Prostate gland (tissue), 2 donors: ENCODE measurements at regions not wholly inside any gene's neighbourhood (a gene's known extent, or its start where the extent isn't known, plus 50 kb on each side); places are given as distances from the start of the nearest gene placed in this dataset.
A peak's percentile ranks its signal among the peaks of the same experiment; 100 is the strongest.

Experiments
- DNase-seq: peaks from one replicate; pipeline ENCODE4 v3.0.0-alpha.2; 2019; ENCODE audit warnings: low spot score
- H3K27ac ChIP-seq, 2 donors: fragments of 200-600 bp; sonication (generic); 2 replicates each; pipeline ENCODE4 v1.5.1; 2017 to 2019
- H3K27me3 ChIP-seq: fragments of 200-600 bp; sonication (generic); replicated peaks from 2 replicates; pipeline ENCODE4 v1.5.1; 2019; ENCODE audit not compliant: insufficient read depth
- H3K36me3 ChIP-seq, 2 donors: fragments of 200-600 bp; sonication (generic); 1 replicate in 1 of 2; 2 replicates in 1 of 2; pipeline versions ENCODE4 v1.5.1 to v1.8.1; 2017 to 2019
- H3K4me1 ChIP-seq: fragments of 200-600 bp; sonication (generic); replicated peaks from 2 replicates; pipeline ENCODE4 v1.5.1; 2019
- H3K4me3 ChIP-seq, 2 donors: fragments of 200-600 bp; sonication (generic); 2 replicates each; pipeline ENCODE4 v1.5.1; 2017 to 2019
- H3K9me3 ChIP-seq: fragments of 200-600 bp; sonication (generic); 2 replicates; pipeline ENCODE4 v1.5.1; 2017
- POLR2A ChIP-seq: fragments of 450-650 bp; IDR thresholded peaks from one replicate; pipeline ENCODE4 v1.6.1; 2016; ENCODE audit warnings: antibody characterized with exemption, mild to moderate bottlenecking
- POLR2AphosphoS5 ChIP-seq: sonication (generic); formaldehyde crosslinking; IDR thresholded peaks from one replicate; pipeline ENCODE4 v1.6.1; 2017; ENCODE audit warnings: antibody characterized with exemption
- WGBS: methylation state at CpG from one replicate; pipeline ENCODE4 v1.1.5; 2018; 5-methylcytosine and 5-hydroxymethylcytosine counted together
- intact Hi-C: fragments of 100-400 bp; cut with DNase I; formaldehyde crosslinking; loops from one replicate; pipeline ENCODE4 v1.14.2; 2022
- TF ChIP-seq, protein P1 (sequence below), 4 experiments: fragments of 200-600 bp in 2 of 4; fragments of 450-650 bp in 2 of 4; sonication (generic) in 2 of 4; IDR thresholded peaks; 1 replicate in 3 of 4; 2 replicates in 1 of 4; pipeline ENCODE4 v1.5.1; 2016 to 2019; ENCODE audit warnings: antibody characterized with exemption in 4 of 4, mild to moderate bottlenecking in 2 of 4, moderate library complexity in 2 of 4

DNA sequence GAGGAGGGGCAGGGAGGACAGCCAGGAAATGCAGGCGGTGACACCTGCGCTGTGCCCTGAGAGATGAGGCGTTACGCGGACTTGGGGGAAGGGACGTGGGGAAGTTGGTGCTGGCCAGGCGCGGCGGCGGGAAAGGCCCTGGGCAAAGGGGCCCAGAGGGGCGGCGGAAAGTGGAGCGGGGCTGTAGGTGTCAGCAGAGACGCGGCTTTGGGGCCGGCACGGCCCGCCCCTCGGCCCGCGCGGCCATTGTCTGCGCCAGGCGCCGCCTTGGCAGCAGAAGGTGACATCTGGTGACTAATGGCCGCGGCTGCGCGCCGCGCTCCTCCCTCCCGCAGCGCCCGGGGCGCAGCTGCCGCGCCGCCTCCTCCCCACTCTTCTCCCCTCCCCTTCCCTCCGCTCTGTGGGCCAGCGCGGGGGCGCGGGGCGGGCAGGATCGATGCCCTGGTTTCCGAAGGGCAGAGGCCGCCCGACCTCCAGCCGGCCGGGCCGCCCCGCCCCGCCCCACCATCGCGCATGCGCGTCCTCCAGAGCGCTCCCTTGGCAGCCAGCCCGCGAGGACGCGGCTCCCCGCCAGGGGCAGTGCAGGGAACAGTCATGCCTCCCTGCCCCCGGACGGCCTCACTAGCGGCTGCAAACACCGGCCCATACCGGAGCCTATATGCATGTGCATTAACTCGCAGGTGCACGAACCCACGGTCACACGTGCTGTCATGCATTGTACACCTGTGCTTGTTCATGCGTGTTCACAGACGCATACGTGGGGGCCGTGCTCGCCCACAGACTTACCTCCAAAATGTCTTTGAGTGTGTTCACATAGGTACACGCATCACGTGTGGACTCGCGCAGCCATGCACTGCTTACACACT, 269.6 kb downstream of the RPS24 start:
- WGBS: 5% methylated on average over 75 of the region's 81 CpGs
- Histone ChIP-seq H3K27me3 (no peaks in the 10 kb centered on the region), H3K9me3 (no peaks in the 10 kb centered on the region), H3K4me1 (peaks cover 4% of the 10 kb centered on the region), H3K27ac (peak overlapping the region; percentile 84 to 87), H3K36me3 (no peaks in the 10 kb centered on the region), H3K4me3 (peak overlapping the region; percentile 48 to 54)
- intact Hi-C loops: loop anchor here (2.0 to 10.0 kb wide), 5 partner anchors 92 to 894 kb away; partner anchors contain the start of gene ZMIZ1
- DNase-seq: peak; percentile 90
- TF ChIP-seq POLR2A (peak; percentile 71), POLR2AphosphoS5 (peak; percentile 47)
- TF ChIP-seq, protein P1, sequence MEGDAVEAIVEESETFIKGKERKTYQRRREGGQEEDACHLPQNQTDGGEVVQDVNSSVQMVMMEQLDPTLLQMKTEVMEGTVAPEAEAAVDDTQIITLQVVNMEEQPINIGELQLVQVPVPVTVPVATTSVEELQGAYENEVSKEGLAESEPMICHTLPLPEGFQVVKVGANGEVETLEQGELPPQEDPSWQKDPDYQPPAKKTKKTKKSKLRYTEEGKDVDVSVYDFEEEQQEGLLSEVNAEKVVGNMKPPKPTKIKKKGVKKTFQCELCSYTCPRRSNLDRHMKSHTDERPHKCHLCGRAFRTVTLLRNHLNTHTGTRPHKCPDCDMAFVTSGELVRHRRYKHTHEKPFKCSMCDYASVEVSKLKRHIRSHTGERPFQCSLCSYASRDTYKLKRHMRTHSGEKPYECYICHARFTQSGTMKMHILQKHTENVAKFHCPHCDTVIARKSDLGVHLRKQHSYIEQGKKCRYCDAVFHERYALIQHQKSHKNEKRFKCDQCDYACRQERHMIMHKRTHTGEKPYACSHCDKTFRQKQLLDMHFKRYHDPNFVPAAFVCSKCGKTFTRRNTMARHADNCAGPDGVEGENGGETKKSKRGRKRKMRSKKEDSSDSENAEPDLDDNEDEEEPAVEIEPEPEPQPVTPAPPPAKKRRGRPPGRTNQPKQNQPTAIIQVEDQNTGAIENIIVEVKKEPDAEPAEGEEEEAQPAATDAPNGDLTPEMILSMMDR (IDR thresholded peaks at IDR 0.05): peak; percentile 54 to 91 (median 77)

- H3K27me3 ChIP-seq: no peaks in the 10 kb centered on the region
- WGBS: 88% methylated on average over 12 of the region's 12 CpGs
- H3K9me3 ChIP-seq: no peaks in the 10 kb centered on the region
- no peak overlapping the region for H3K4me3 ChIP-seq
- H3K27ac ChIP-seq: no peak overlapping the region
- no peak for DNase-seq
- intact Hi-C loops: loop anchor here (5.0 to 10.0 kb wide), 4 partner anchors 257 to 893 kb away; partner anchors contain the start of gene ZMIZ1
- H3K4me1 ChIP-seq: peaks cover 4% of the 10 kb centered on the region
- TF ChIP-seq POLR2AphosphoS5: no peak
- TF ChIP-seq POLR2A: no peak
- TF ChIP-seq, protein P1 (IDR thresholded peaks at IDR 0.05): no peak
- no peaks in the 10 kb centered on the region for H3K36me3 ChIP-seq
Measured at GRCh38 chr10:78304091-78305045, 270.7 kb downstream of the RPS24 start.

- intact Hi-C loops: loop anchor here (10.0 kb wide), 1 partner anchor 349 kb away; no protein-coding TSS in a partner anchor
- Histone ChIP-seq H3K27me3 (no peaks in the 10 kb centered on the region), H3K4me3 (no peak overlapping the region), H3K36me3 (no peaks in the 10 kb centered on the region), H3K4me1 (peaks cover 4% of the 10 kb centered on the region), H3K9me3 (no peaks in the 10 kb centered on the region), H3K27ac (no peak overlapping the region)
- TF ChIP-seq POLR2AphosphoS5 (no peak), POLR2A (no peak)
- TF ChIP-seq, protein P1 (IDR thresholded peaks at IDR 0.05): no peak
- WGBS: 75% methylated on average over 3 of the region's 3 CpGs
- no peak for DNase-seq
Measured at GRCh38 chr10:78305311-78305710, 271.6 kb downstream of the RPS24 start.

GRCh38 chr10:78306358-78306757, 272.7 kb downstream of the RPS24 start:
- DNase-seq: peak; percentile 2
- WGBS: 93% methylated on average over 5 of the region's 5 CpGs
- intact Hi-C loops: loop anchor here (10.0 kb wide), 1 partner anchor 348 kb away; no protein-coding TSS in a partner anchor

More at GRCh38 chr10:78306358-78306757, 272.7 kb downstream of the RPS24 start:
- TF ChIP-seq, protein P1 (IDR thresholded peaks at IDR 0.05): no peak
- no peak for TF ChIP-seq POLR2AphosphoS5
- no peak for TF ChIP-seq POLR2A
- H3K9me3 ChIP-seq: no peaks in the 10 kb centered on the region
- H3K27me3 ChIP-seq: no peaks in the 10 kb centered on the region
- H3K4me3 ChIP-seq: no peak overlapping the region
- no peaks in the 10 kb centered on the region for H3K36me3 ChIP-seq
- peaks cover 4% of the 10 kb centered on the region for H3K4me1 ChIP-seq
- H3K27ac ChIP-seq: no peak overlapping the region
